T-helper 2 cell treated with Interferon-gamma antibody and Interleukin-4, amounts not matched to agents 5 μg/mL and 100 μg/mL, for 36 hours (primary cell): ENCODE measurements at regions not wholly inside any gene's neighbourhood (a gene's known extent, or its start where the extent isn't known, plus 50 kb on each side); places are given as distances from the start of the nearest gene placed in this dataset.
A peak's percentile ranks its signal among the peaks of the same experiment; 100 is the strongest.

Experiments used
- DNase-seq: peaks from one replicate; pipeline ENCODE4 v3.0.0; 2021; ENCODE audit warnings: low spot score
- H3K27ac Mint-ChIP-seq: one replicate; pipeline ENCODE4 v1.8.0; 2021; ENCODE audit warnings: mild to moderate bottlenecking, mixed read lengths
- H3K27me3 Mint-ChIP-seq: one replicate; pipeline ENCODE4 v1.8.0; 2021; ENCODE audit warnings: low read depth, mixed read lengths
- H3K36me3 Mint-ChIP-seq: one replicate; pipeline ENCODE4 v1.8.0; 2021; ENCODE audit warnings: low read depth, mixed read lengths
- H3K4me1 Mint-ChIP-seq: one replicate; pipeline ENCODE4 v1.8.0; 2021; ENCODE audit warnings: low read depth, mixed read lengths
- H3K4me3 Mint-ChIP-seq: one replicate; pipeline ENCODE4 v1.8.0; 2022; ENCODE audit warnings: mild to moderate bottlenecking, moderate library complexity, mixed read lengths
- H3K9me3 Mint-ChIP-seq: one replicate; pipeline ENCODE4 v1.8.0; 2021; ENCODE audit warnings: mixed read lengths

GRCh38 chr10:88045096-88045495 is 181.7 kb downstream of the PTEN start:
- Mint-ChIP-seq H3K27me3 (peaks cover 10% of the 10 kb centered on the region), H3K27ac (no peak overlapping the region), H3K4me3 (no peak overlapping the region), H3K9me3 (peaks cover 4% of the 10 kb centered on the region), H3K36me3 (peaks cover 2% of the 10 kb centered on the region), H3K4me1 (peaks cover 4% of the 10 kb centered on the region)
- DNase-seq, result no peak

GRCh38 chr10:88045656-88046415 is 182.4 kb downstream of the PTEN start:
- peaks cover 4% of the 10 kb centered on the region for H3K4me1 Mint-ChIP-seq
- H3K27ac Mint-ChIP-seq, result no peak overlapping the region
- H3K27me3 Mint-ChIP-seq, result peaks cover 13% of the 10 kb centered on the region
- DNase-seq, result no peak
- H3K36me3 Mint-ChIP-seq, result peaks cover 2% of the 10 kb centered on the region
- peaks cover 4% of the 10 kb centered on the region for H3K9me3 Mint-ChIP-seq
- no peak overlapping the region for H3K4me3 Mint-ChIP-seq

GRCh38 chr10:88047579-88047978 is 184.2 kb downstream of the PTEN start:
- no peak for DNase-seq
- Mint-ChIP-seq H3K27me3 (peaks cover 16% of the 10 kb centered on the region), H3K27ac (no peak overlapping the region), H3K36me3 (peaks cover 2% of the 10 kb centered on the region), H3K4me3 (no peak overlapping the region), H3K4me1 (peaks cover 4% of the 10 kb centered on the region), H3K9me3 (peaks cover 4% of the 10 kb centered on the region)

- DNase-seq, result no peak
- Mint-ChIP-seq H3K27ac (no peak overlapping the region), H3K4me3 (no peak overlapping the region), H3K27me3 (peaks cover 16% of the 10 kb centered on the region), H3K36me3 (peaks cover 2% of the 10 kb centered on the region), H3K9me3 (peaks cover 4% of the 10 kb centered on the region), H3K4me1 (peaks cover 4% of the 10 kb centered on the region)
Measured at GRCh38 chr10:88048312-88048711, 184.9 kb downstream of the PTEN start.

- H3K27ac Mint-ChIP-seq, result no peak overlapping the region
- H3K9me3 Mint-ChIP-seq, result peaks cover 4% of the 10 kb centered on the region
- H3K27me3 Mint-ChIP-seq, result peaks cover 22% of the 10 kb centered on the region
- H3K4me1 Mint-ChIP-seq, result peaks cover 4% of the 10 kb centered on the region
- H3K36me3 Mint-ChIP-seq, result peaks cover 2% of the 10 kb centered on the region
- no peak for DNase-seq
- H3K4me3 Mint-ChIP-seq, result no peak overlapping the region
Measured at GRCh38 chr10:88049204-88049603, 185.8 kb downstream of the PTEN start.

GRCh38 chr10:88057720-88058119 is 194.3 kb downstream of the PTEN start:
- Mint-ChIP-seq H3K27me3 (peaks cover 9% of the 10 kb centered on the region), H3K4me1 (peaks cover 9% of the 10 kb centered on the region), H3K9me3 (no peaks in the 10 kb centered on the region), H3K27ac (no peak overlapping the region), H3K36me3 (no peaks in the 10 kb centered on the region), H3K4me3 (no peak overlapping the region)
- DNase-seq, result no peak

- Mint-ChIP-seq H3K36me3 (no peaks in the 10 kb centered on the region), H3K4me3 (no peak overlapping the region), H3K27ac (no peak overlapping the region), H3K9me3 (no peaks in the 10 kb centered on the region), H3K27me3 (peaks cover 7% of the 10 kb centered on the region), H3K4me1 (peaks cover 9% of the 10 kb centered on the region)
- DNase-seq, result no peak
Measured at GRCh38 chr10:88058750-88059149, 195.3 kb downstream of the PTEN start.

- H3K36me3 Mint-ChIP-seq, result no peaks in the 10 kb centered on the region
- no peak for DNase-seq
- peaks cover 3% of the 10 kb centered on the region for H3K27me3 Mint-ChIP-seq
- peaks cover 11% of the 10 kb centered on the region for H3K4me1 Mint-ChIP-seq
- no peak overlapping the region for H3K4me3 Mint-ChIP-seq
- H3K27ac Mint-ChIP-seq, result no peak overlapping the region
- no peaks in the 10 kb centered on the region for H3K9me3 Mint-ChIP-seq
Measured at GRCh38 chr10:88059190-88059589, 195.8 kb downstream of the PTEN start.

GRCh38 chr10:88060762-88061161 is 197.3 kb downstream of the PTEN start:
- Mint-ChIP-seq H3K9me3 (no peaks in the 10 kb centered on the region), H3K27me3 (peaks cover 3% of the 10 kb centered on the region), H3K4me1 (peaks cover 26% of the 10 kb centered on the region), H3K4me3 (no peak overlapping the region), H3K27ac (no peak overlapping the region), H3K36me3 (no peaks in the 10 kb centered on the region)
- DNase-seq, result no peak

- DNase-seq, result no peak
Measured at GRCh38 chr10:88062385-88062784, 199.0 kb downstream of the PTEN start.

GRCh38 chr10:88062798-88063472 is 199.5 kb downstream of the PTEN start:
- H3K27ac Mint-ChIP-seq, result no peak overlapping the region
- DNase-seq, result no peak
- peaks cover 43% of the 10 kb centered on the region for H3K4me1 Mint-ChIP-seq
- peaks cover 9% of the 10 kb centered on the region for H3K36me3 Mint-ChIP-seq
- peaks cover 8% of the 10 kb centered on the region for H3K9me3 Mint-ChIP-seq
- H3K27me3 Mint-ChIP-seq, result peaks cover 9% of the 10 kb centered on the region
- H3K4me3 Mint-ChIP-seq, result no peak overlapping the region

More at GRCh38 chr10:88062385-88062784, 199.0 kb downstream of the PTEN start:
- Mint-ChIP-seq H3K27me3 (peaks cover 4% of the 10 kb centered on the region), H3K36me3 (peaks cover 5% of the 10 kb centered on the region), H3K27ac (no peak overlapping the region), H3K9me3 (peaks cover 3% of the 10 kb centered on the region), H3K4me3 (no peak overlapping the region), H3K4me1 (peaks cover 38% of the 10 kb centered on the region)

- Mint-ChIP-seq H3K27me3 (peaks cover 9% of the 10 kb centered on the region), H3K4me3 (no peak overlapping the region), H3K9me3 (peaks cover 8% of the 10 kb centered on the region), H3K36me3 (peaks cover 9% of the 10 kb centered on the region), H3K27ac (no peak overlapping the region), H3K4me1 (peaks cover 43% of the 10 kb centered on the region)
- DNase-seq, result no peak
Measured at GRCh38 chr10:88063861-88064557, 200.6 kb downstream of the PTEN start.

- Mint-ChIP-seq H3K27ac (no peak overlapping the region), H3K36me3 (peaks cover 9% of the 10 kb centered on the region), H3K4me3 (peak overlapping the region; percentile 10), H3K4me1 (peaks cover 43% of the 10 kb centered on the region), H3K27me3 (peaks cover 12% of the 10 kb centered on the region), H3K9me3 (peaks cover 8% of the 10 kb centered on the region)
- peak; percentile 37 for DNase-seq
Measured at GRCh38 chr10:88064608-88065382, 201.4 kb downstream of the PTEN start.
